Heart left ventricle (tissue), 16 donors: ENCODE measurements at regions not wholly inside any gene's neighbourhood (a gene's known extent, or its start where the extent isn't known, plus 50 kb on each side); places are given as distances from the start of the nearest gene placed in this dataset.

Experiments used
- ATAC-seq, 4 donors: fragments of 200-7000 bp; cut with Tn5 transposase; one replicate each; pipeline ENCODE4 v1.9.1; 2020 to 2022; ENCODE audit warnings: moderate library complexity in 4 of 4, mild to moderate bottlenecking in 3 of 4, moderate number of reproducible peaks in 1 of 4
- DNase-seq, 5 donors: peaks; one replicate each; pipeline ENCODE4 v3.0.0-alpha.2; 2020
- H3K27ac ChIP-seq, 12 donors: fragments of 200-600 bp; sonication (generic) in 4 of 12; one replicate each; pipeline versions ENCODE4 v1.5.0 to v1.8.0; 2016 to 2022; ENCODE audit warnings: mild to moderate bottlenecking in 2 of 12
- H3K27me3 ChIP-seq, 9 donors: fragments of 200-600 bp; sonication (generic) in 2 of 9; one replicate each; pipeline versions ENCODE4 v1.5.1 to v1.8.0; 2016 to 2022; ENCODE audit warnings: mild to moderate bottlenecking in 3 of 9
- H3K36me3 ChIP-seq, 9 donors: fragments of 200-600 bp; sonication (generic) in 2 of 9; one replicate each; pipeline versions ENCODE4 v1.5.0 to v1.8.0; 2018 to 2022; ENCODE audit warnings: mild to moderate bottlenecking in 2 of 9
- H3K4me1 ChIP-seq, 12 donors: fragments of 200-600 bp; sonication (generic) in 4 of 12; one replicate each; pipeline versions ENCODE4 v1.5.0 to v1.8.0; 2016 to 2022; ENCODE audit warnings: mild to moderate bottlenecking in 3 of 12
- H3K4me3 ChIP-seq, 12 donors: fragments of 200-600 bp; sonication (generic) in 4 of 12; one replicate each; pipeline versions ENCODE4 v1.5.0 to v1.8.0; 2017 to 2022; ENCODE audit warnings: mild to moderate bottlenecking in 9 of 12, moderate library complexity in 4 of 12
- H3K9me3 ChIP-seq, 12 donors: fragments of 200-600 bp; sonication (generic) in 4 of 12; one replicate each; pipeline versions ENCODE4 v1.5.0 to v1.8.0; 2016 to 2022; ENCODE audit warnings: mild to moderate bottlenecking in 1 of 12
- POLR2A ChIP-seq, 2 donors: fragments of 450-650 bp; IDR thresholded peaks; one replicate each; pipeline ENCODE4 v1.6.1; 2017; ENCODE audit warnings: antibody characterized with exemption in 2 of 2, mild to moderate bottlenecking in 2 of 2, moderate library complexity in 2 of 2
- WGBS, 4 donors: extraction: QIAGEN DNeasy Blood & Tissue Kit in 2 of 4; methylation state at CpG; one replicate each; pipeline versions ENCODE4 v1.1.5 to v1.1.7; 2013 to 2018; 5-methylcytosine and 5-hydroxymethylcytosine counted together
- intact Hi-C, 10 donors: fragments of 100-400 bp; cut with DNase I; formaldehyde crosslinking; loops; one replicate each; pipeline versions ENCODE4 v1.11.1 to v1.14.2; 2022
- TF ChIP-seq, protein P1 (sequence below), 12 donors: fragments of 200-600 bp; sonication (generic) in 4 of 12; IDR thresholded peaks; one replicate each; pipeline versions ENCODE4 v1.5.0 to v1.8.0; 2018 to 2022; ENCODE audit warnings: antibody characterized with exemption in 12 of 12, mild to moderate bottlenecking in 5 of 12
- donor health status: ischemic (EF 13 %, LVEDD 7.1; RV severe dilation, severe dysfunction).
- donor health status: healthy with polysubstance abuse.
- donor health status: DM: no; HTN: yes; CAD: no.
- donor health status: DM: no; HTN: no; CAD: no.
- donor health status: ischemic (EF 25% LVEDD 6.9; RV normal size, moderate dysfunction).
- donor health status: ischemic (EF 25% LVEDD 5.7; RV mildly dilated, moderate dysfunction).
- donor health status: healthy.
- donor health status: DM: yes; HTN: yes; CAD: no.
- donor health status: ischemic (EF 35%, LVEDD 5.7; RV mildly dilated, moderate dysfunction).
- donor health status: nonischemic (EF 11% LVEDD 7.7; RV severe dilation, severe dysfunction).
- donor health status: DM: yes; HTN: yes; CAD: no.
- donor health status: PGD.
- donor health status: ischemic (EF 29% LVEDD 5.4; RV normal size, mild dysfunction).
- donor health status: nonischemic (EF 23%, LVEDD 6.1; RV moderate dilation, normal function).

DNA sequence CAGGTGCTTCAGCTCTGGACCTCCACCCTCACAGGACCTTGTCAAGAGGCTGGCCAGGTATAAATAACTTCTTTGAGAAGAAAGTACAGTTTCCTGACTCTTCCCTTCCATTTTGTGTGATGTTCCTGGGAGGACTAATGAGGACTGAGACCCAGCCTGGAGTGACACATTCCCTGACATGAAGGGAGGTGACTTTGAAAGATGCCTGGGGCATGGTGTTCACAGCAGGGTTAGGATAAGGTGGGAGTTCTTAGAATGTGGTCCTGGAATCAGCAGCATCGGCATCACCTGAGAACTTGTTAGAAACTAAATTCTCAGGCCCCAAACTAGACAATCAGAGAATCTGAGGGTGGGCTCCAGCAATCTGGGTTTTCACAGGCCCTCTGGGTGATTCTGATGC is 224.9 kb upstream of the BOD1L1 start:
- DNase-seq (no peak), ATAC-seq (no peak)
- no peaks in the 10 kb centered on the region for H3K27me3 ChIP-seq
- H3K27ac ChIP-seq: no peak overlapping the region
- H3K9me3 ChIP-seq: no peaks in the 10 kb centered on the region
- WGBS, 4 donors: 90 to 100% (median 91%) methylated on average over 1 of the region's 1 CpG
- TF ChIP-seq, protein P1, sequence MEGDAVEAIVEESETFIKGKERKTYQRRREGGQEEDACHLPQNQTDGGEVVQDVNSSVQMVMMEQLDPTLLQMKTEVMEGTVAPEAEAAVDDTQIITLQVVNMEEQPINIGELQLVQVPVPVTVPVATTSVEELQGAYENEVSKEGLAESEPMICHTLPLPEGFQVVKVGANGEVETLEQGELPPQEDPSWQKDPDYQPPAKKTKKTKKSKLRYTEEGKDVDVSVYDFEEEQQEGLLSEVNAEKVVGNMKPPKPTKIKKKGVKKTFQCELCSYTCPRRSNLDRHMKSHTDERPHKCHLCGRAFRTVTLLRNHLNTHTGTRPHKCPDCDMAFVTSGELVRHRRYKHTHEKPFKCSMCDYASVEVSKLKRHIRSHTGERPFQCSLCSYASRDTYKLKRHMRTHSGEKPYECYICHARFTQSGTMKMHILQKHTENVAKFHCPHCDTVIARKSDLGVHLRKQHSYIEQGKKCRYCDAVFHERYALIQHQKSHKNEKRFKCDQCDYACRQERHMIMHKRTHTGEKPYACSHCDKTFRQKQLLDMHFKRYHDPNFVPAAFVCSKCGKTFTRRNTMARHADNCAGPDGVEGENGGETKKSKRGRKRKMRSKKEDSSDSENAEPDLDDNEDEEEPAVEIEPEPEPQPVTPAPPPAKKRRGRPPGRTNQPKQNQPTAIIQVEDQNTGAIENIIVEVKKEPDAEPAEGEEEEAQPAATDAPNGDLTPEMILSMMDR (IDR thresholded peaks at IDR 0.05): no peak
- no peaks in the 10 kb centered on the region for H3K36me3 ChIP-seq
- intact Hi-C loops: no loop called here
- no peaks in the 10 kb centered on the region for H3K4me1 ChIP-seq
- no peak overlapping the region for H3K4me3 ChIP-seq

DNA sequence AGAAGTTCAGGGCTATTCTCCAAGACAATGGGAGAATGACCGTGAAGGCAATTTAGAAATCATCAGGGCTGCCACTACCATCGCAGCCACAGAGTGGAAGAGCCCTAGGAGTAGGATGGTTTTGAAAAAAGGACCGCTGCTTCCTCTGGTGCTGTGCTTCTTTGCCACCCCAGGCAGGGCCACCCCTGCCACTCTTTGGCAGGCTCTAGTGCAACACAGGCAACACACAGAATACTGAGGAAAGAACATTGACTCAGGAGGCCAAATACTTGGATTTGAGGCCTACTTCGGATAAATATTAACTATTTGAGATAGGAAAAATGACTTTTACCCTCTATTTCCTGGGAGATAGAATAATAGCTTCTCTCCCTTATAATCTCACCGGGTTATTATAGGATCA is 228.9 kb upstream of the BOD1L1 start:
- TF ChIP-seq, protein P1 (IDR thresholded peaks at IDR 0.05): no peak
- TF ChIP-seq POLR2A (IDR thresholded peaks at IDR 0.05): no peak
- H3K4me3 ChIP-seq: no peak overlapping the region
- ATAC-seq: no peak
- intact Hi-C loops: loop anchor here in 2 of 10 donors (5.0 kb wide), 1 partner anchor 199 kb away; no protein-coding TSS in a partner anchor
- DNase-seq: no peak
- H3K27me3 ChIP-seq: no peaks in the 10 kb centered on the region
- H3K36me3 ChIP-seq: no peaks in the 10 kb centered on the region
- no peak overlapping the region for H3K27ac ChIP-seq
- H3K9me3 ChIP-seq: no peaks in the 10 kb centered on the region
- H3K4me1 ChIP-seq: no peaks in the 10 kb centered on the region
- WGBS, 4 donors: 90 to 95% (median 93%) methylated on average over 5 of the region's 5 CpGs

DNA sequence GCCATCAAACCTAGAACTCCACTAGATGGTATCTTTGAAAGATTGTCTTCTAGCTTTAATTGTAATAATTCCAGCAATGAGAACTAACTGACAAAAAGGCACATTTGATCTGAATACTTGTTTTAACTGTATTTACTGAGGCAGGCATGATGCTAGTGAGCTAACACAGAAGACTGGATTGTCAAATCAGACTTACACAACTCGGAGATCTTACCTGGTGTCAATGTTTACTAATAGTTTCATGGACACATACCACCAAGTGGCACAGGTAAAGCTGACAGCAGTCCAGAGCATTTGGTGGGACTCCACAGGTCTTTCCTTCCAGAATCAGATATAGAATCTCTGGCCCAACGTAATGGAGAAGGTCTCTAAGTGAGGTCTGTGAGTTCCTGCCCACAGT is 229.9 kb upstream of the BOD1L1 start:
- Histone ChIP-seq H3K27ac (no peak overlapping the region), H3K27me3 (no peaks in the 10 kb centered on the region), H3K4me1 (no peaks in the 10 kb centered on the region), H3K36me3 (no peaks in the 10 kb centered on the region), H3K4me3 (no peak overlapping the region), H3K9me3 (peaks cover 0 to 6% (median 0%) of the 10 kb centered on the region in 12 donors)
- TF ChIP-seq, protein P1 (IDR thresholded peaks at IDR 0.05): no peak
- no peak for TF ChIP-seq POLR2A (IDR thresholded peaks at IDR 0.05)
- ATAC-seq (no peak), DNase-seq (no peak)
- intact Hi-C loops: loop anchor here in 2 of 10 donors (5.0 kb wide), 1 partner anchor 200 kb away; no protein-coding TSS in a partner anchor
- 69 to 82% (median 78%) methylated on average over 2 of the region's 2 CpGs for WGBS, 4 donors

DNA sequence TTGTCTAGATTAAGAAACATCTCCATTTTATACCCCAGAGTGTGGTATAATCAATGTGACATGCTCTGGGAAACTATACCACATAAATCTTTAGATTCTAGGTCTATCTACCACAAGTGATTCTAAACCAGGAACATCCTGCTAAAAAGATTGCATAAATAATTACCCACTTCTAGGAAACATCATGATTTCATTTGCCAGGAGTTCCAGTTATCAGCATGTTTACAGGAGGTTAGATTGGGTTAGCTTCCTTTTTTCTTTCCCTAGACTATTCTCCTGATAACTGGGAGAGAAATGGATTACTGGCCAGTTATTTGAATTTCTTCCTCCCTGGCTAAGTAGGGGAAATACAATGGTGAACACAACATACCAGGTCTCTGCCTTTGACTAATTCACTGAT is 230.3 kb upstream of the BOD1L1 start:
- ATAC-seq (no peak), DNase-seq (no peak)
- Histone ChIP-seq H3K4me1 (no peaks in the 10 kb centered on the region), H3K27me3 (no peaks in the 10 kb centered on the region), H3K27ac (no peak overlapping the region), H3K36me3 (no peaks in the 10 kb centered on the region), H3K9me3 (peaks cover 0 to 10% (median 0%) of the 10 kb centered on the region in 12 donors), H3K4me3 (no peak overlapping the region)
- no peak for TF ChIP-seq POLR2A (IDR thresholded peaks at IDR 0.05)
- TF ChIP-seq, protein P1 (IDR thresholded peaks at IDR 0.05): no peak
- intact Hi-C loops: loop anchor here in 2 of 10 donors (5.0 kb wide), 1 partner anchor 200 kb away; no protein-coding TSS in a partner anchor
